Endodermal cell (in vitro differentiated cells): ENCODE measurements at regions not wholly inside any gene's neighbourhood (a gene's known extent, or its start where the extent isn't known, plus 50 kb on each side); places are given as distances from the start of the nearest gene placed in this dataset.
A peak's percentile ranks its signal among the peaks of the same experiment; 100 is the strongest.

Experiments used
- DNase-seq: peaks from one replicate; pipeline ENCODE4 v3.0.0-alpha.2; 2017
- H3K27ac ChIP-seq: 2 replicates; pipeline ENCODE4 v1.5.1; 2013; ENCODE audit warnings: mild to moderate bottlenecking, low read depth, low read length, moderate library complexity
- H3K27me3 ChIP-seq: 2 replicates; pipeline ENCODE4 v1.6.1; 2013; ENCODE audit warnings: mild to moderate bottlenecking, low read length, moderate library complexity; ENCODE audit not compliant: insufficient read depth, control insufficient read depth, poor library complexity, severe bottlenecking
- H3K36me3 ChIP-seq: 2 replicates; pipeline ENCODE4 v1.7.0; 2013; ENCODE audit warnings: mild to moderate bottlenecking, low read length, moderate library complexity; ENCODE audit not compliant: control insufficient read depth, insufficient read depth
- H3K4me1 ChIP-seq: one replicate; pipeline ENCODE4 v1.7.0; 2013; ENCODE audit warnings: low read length; ENCODE audit not compliant: control insufficient read depth, insufficient read depth
- H3K4me3 ChIP-seq: 2 replicates; pipeline ENCODE4 v1.5.1; 2013; ENCODE audit warnings: mild to moderate bottlenecking, low read length, moderate library complexity
- H3K9ac ChIP-seq: 2 replicates; pipeline ENCODE4 v1.6.1; 2013; ENCODE audit warnings: mild to moderate bottlenecking, low read length, moderate library complexity; ENCODE audit not compliant: poor library complexity, severe bottlenecking; ENCODE audit errors: extremely low read depth
- H3K9me3 ChIP-seq: 2 replicates; pipeline ENCODE4 v1.6.1; 2013; ENCODE audit warnings: mild to moderate bottlenecking, low read length, moderate library complexity; ENCODE audit not compliant: control insufficient read depth
- H3K27ac Mint-ChIP-seq: 2 replicates; pipeline ENCODE4 v1.8.0; 2020; ENCODE audit warnings: mixed read lengths
- H3K27me3 Mint-ChIP-seq: 2 replicates; pipeline ENCODE4 v1.8.0; 2021; ENCODE audit warnings: mild to moderate bottlenecking, mixed read lengths; ENCODE audit not compliant: insufficient read depth
- H3K36me3 Mint-ChIP-seq: 2 replicates; pipeline ENCODE4 v1.8.0; 2020; ENCODE audit warnings: low read depth, mixed read lengths
- H3K4me1 Mint-ChIP-seq: 2 replicates; pipeline ENCODE4 v1.8.0; 2020; ENCODE audit warnings: mixed read lengths
- H3K4me3 Mint-ChIP-seq: 2 replicates; pipeline ENCODE4 v1.8.0; 2020; ENCODE audit warnings: mild to moderate bottlenecking, moderate library complexity, mixed read lengths
- H3K9me3 Mint-ChIP-seq: 2 replicates; pipeline ENCODE4 v1.8.0; 2020; ENCODE audit warnings: mild to moderate bottlenecking, mixed read lengths
- WGBS, 2 experiments: methylation state at CpG; one replicate each; pipeline versions ENCODE4 v1.1.5 to v1.1.7; 2013; ENCODE audit warnings: missing lambda C conversion rate in 2 of 2, mixed read lengths in 1 of 2; ENCODE audit not compliant: insufficient coverage in 1 of 2, insufficient read length in 1 of 2; 5-methylcytosine and 5-hydroxymethylcytosine counted together
- TF ChIP-seq, protein P1 (sequence below): fragments of 200-600 bp; sonication (generic); conservative IDR thresholded peaks from 2 replicates; pipeline ENCODE4 v1.5.0; 2021; ENCODE audit warnings: antibody characterized with exemption, mild to moderate bottlenecking

DNA sequence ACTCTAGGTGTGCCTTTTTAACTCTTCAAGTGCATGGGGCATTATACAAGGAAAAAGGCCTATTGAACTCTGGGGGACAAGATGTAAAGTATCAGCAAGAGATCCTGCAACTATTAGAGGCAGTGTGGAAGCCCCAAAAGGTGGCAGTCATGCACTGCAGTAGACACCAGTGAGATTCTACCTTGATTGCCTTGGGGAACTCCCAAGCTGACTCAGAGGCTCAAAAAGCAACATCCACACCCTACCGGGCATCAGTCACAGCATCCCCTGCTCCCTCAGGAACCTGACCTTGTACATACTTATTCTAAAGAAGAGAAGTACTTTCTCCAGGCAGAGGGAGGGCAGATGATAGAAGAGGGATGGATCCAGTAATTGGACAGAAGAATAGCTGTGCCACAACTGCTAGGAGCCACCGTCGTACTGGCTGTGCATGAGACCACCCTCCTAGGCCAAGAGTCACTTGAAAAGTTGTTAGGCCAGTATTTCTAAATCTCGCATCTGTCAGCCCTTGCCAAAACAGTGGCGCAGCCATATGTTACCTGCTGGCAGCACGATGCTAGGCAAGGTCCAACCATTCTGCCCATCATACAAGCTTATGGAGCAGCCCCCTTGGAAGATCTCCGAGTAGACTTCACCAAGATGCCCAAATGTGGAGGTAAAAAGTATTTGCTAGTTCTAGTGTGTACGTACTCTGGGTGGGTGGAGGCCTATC lies 523.1 kb upstream of the FRG2C start:
- no peak overlapping the region for H3K4me3 ChIP-seq
- Mint-ChIP-seq H3K4me1 (no peaks in the 10 kb centered on the region), H3K27ac (no peak overlapping the region), H3K27me3 (no peaks in the 10 kb centered on the region), H3K36me3 (no peaks in the 10 kb centered on the region), H3K9me3 (peaks cover 17% of the 10 kb centered on the region), H3K4me3 (no peak overlapping the region)
- H3K4me1 ChIP-seq: no peaks in the 10 kb centered on the region
- TF ChIP-seq, protein P1, sequence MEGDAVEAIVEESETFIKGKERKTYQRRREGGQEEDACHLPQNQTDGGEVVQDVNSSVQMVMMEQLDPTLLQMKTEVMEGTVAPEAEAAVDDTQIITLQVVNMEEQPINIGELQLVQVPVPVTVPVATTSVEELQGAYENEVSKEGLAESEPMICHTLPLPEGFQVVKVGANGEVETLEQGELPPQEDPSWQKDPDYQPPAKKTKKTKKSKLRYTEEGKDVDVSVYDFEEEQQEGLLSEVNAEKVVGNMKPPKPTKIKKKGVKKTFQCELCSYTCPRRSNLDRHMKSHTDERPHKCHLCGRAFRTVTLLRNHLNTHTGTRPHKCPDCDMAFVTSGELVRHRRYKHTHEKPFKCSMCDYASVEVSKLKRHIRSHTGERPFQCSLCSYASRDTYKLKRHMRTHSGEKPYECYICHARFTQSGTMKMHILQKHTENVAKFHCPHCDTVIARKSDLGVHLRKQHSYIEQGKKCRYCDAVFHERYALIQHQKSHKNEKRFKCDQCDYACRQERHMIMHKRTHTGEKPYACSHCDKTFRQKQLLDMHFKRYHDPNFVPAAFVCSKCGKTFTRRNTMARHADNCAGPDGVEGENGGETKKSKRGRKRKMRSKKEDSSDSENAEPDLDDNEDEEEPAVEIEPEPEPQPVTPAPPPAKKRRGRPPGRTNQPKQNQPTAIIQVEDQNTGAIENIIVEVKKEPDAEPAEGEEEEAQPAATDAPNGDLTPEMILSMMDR: peak; percentile 35
- 93 to 98% methylated on average over 6 to 8 of the region's 8 CpGs for WGBS, 2 experiments
- H3K9me3 ChIP-seq: peaks cover 19% of the 10 kb centered on the region
- no peak overlapping the region for H3K27ac ChIP-seq
- H3K27me3 ChIP-seq: no peaks in the 10 kb centered on the region
- no peak for DNase-seq
- H3K36me3 ChIP-seq: no peaks in the 10 kb centered on the region
- H3K9ac ChIP-seq: no peak overlapping the region

DNA sequence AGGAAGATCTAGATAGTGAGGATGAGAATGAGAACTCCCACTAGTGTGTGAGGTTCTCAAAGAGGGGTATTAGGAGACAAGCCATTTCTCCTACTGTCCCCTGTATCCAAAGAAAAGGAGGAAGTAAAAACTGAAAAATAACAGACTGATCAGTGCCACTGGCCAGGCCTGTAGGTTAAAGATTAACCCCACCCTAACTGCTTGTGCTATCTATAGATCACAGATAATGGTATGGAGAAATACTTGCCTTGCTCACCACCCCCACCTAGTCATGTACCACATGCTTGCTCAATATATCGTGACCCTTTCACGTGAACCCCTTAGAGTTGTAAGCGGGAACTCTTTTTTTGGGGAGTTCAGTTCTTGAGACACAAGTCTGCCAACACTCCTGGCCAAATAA lies 519.7 kb upstream of the FRG2C start:
- Mint-ChIP-seq H3K27ac (no peak overlapping the region), H3K9me3 (peaks cover 8% of the 10 kb centered on the region), H3K27me3 (no peaks in the 10 kb centered on the region), H3K36me3 (no peaks in the 10 kb centered on the region), H3K4me3 (no peak overlapping the region), H3K4me1 (no peaks in the 10 kb centered on the region)
- Histone ChIP-seq H3K9ac (no peak overlapping the region), H3K9me3 (peaks cover 9% of the 10 kb centered on the region), H3K27ac (no peak overlapping the region), H3K4me3 (no peak overlapping the region), H3K36me3 (no peaks in the 10 kb centered on the region), H3K27me3 (no peaks in the 10 kb centered on the region), H3K4me1 (no peaks in the 10 kb centered on the region)
- WGBS, 2 experiments: 91% methylated on average over 3 of the region's 3 CpGs; no CpG with 5 or more reads in 1 of the 2 experiments
- DNase-seq: no peak
- TF ChIP-seq, protein P1: no peak

DNA sequence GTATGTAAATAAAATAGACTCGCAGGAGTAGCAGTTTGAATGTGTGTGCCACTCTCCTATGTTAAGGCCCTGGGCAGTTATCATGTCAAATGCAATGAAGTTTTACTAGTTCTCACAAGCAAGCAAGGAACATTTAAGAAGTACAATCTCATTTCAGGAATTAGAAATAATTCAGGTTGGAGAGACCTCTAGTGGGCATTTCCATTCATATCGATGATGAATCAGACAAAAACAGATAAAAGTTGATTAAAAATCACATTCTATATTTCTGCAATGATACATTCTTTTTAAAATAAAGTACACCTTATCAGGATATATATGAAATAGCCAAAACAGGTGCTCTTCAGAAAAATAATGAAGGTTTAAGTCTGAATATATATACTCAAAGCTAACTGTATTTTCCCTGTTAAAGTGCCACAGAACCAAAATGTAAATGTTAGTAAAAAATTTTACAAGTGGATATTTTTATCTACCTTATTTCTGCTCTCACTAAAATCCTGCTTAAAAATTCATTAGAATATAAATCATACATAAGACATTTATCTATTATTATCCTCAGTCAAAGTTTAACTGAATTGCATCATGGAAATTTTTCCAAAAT lies 492.4 kb upstream of the FRG2C start:
- Mint-ChIP-seq H3K36me3 (no peaks in the 10 kb centered on the region), H3K9me3 (no peaks in the 10 kb centered on the region), H3K4me3 (no peak overlapping the region), H3K27me3 (no peaks in the 10 kb centered on the region), H3K27ac (no peak overlapping the region), H3K4me1 (no peaks in the 10 kb centered on the region)
- Histone ChIP-seq H3K9me3 (no peaks in the 10 kb centered on the region), H3K36me3 (no peaks in the 10 kb centered on the region), H3K4me1 (no peaks in the 10 kb centered on the region), H3K27ac (no peak overlapping the region), H3K27me3 (no peaks in the 10 kb centered on the region), H3K9ac (no peak overlapping the region), H3K4me3 (no peak overlapping the region)
- 44 to 80% methylated on average over 1 to 2 of the region's 2 CpGs for WGBS, 2 experiments
- DNase-seq: no peak
- TF ChIP-seq, protein P1: peak; percentile 78
